ENCODE measurements at regions not wholly inside any gene's neighbourhood (a gene's known extent, or its start where the extent isn't known, plus 50 kb on each side); places are given as distances from the start of the nearest gene placed in this dataset.

- TF ChIP-seq, protein P1, sequence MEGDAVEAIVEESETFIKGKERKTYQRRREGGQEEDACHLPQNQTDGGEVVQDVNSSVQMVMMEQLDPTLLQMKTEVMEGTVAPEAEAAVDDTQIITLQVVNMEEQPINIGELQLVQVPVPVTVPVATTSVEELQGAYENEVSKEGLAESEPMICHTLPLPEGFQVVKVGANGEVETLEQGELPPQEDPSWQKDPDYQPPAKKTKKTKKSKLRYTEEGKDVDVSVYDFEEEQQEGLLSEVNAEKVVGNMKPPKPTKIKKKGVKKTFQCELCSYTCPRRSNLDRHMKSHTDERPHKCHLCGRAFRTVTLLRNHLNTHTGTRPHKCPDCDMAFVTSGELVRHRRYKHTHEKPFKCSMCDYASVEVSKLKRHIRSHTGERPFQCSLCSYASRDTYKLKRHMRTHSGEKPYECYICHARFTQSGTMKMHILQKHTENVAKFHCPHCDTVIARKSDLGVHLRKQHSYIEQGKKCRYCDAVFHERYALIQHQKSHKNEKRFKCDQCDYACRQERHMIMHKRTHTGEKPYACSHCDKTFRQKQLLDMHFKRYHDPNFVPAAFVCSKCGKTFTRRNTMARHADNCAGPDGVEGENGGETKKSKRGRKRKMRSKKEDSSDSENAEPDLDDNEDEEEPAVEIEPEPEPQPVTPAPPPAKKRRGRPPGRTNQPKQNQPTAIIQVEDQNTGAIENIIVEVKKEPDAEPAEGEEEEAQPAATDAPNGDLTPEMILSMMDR (IDR thresholded peaks at IDR 0.05; ENCODE audit: low read depth, low read length), result no peak
- TF ChIP-seq EZH2phosphoT487 (IDR thresholded peaks at IDR 0.05; ENCODE audit: low read depth), result no peak
These were observed 334.0 kb upstream of the PRMT6 start for GRCh38 chr1:106722466-106722865.

Measured in OCI-LY3 (cell line).